IMR-90 (cell line): ENCODE measurements at regions not wholly inside any gene's neighbourhood (a gene's known extent, or its start where the extent isn't known, plus 50 kb on each side); places are given as distances from the start of the nearest gene placed in this dataset.

ENCODE experiments used
- ATAC-seq: fragments of 200-7000 bp; cut with Tn5 transposase; 2 replicates; pipeline ENCODE4 v1.9.1; 2020; ENCODE audit warnings: low read depth, mild to moderate bottlenecking, moderate library complexity
- BruUV-seq: library from RNA; stranded (reverse); fragments of 400-500 nt; replicated peaks from 2 replicates; lab custom pipeline; 2021; lab: Mats Ljungman, UMichigan
- CTCF ChIA-PET: fragments of 300-600 bp; formaldehyde crosslinking; extraction: SDS; loops from one replicate; lab custom pipeline; 2021; ENCODE audit warnings: antibody characterized with exemption; lab: Yijun Ruan, JAX
- POLR2A ChIA-PET: fragments of 300-600 bp; sonication (Branson Sonifier 250); formaldehyde crosslinking; loops from one replicate; lab custom pipeline; 2022; ENCODE audit warnings: antibody characterized with exemption; ENCODE audit not compliant: unreplicated experiment; lab: Charles Lee
- DNase-seq: peaks from one replicate; pipeline ENCODE4 v3.0.0; 2013
- H2AFZ ChIP-seq: replicated peaks from 2 replicates; pipeline ENCODE3; 2013; ENCODE audit warnings: low read length, mild to moderate bottlenecking; ENCODE audit not compliant: poor library complexity
- H2AK5ac ChIP-seq: 2 replicates; pipeline ENCODE4 v1.6.1; 2013; ENCODE audit warnings: low read depth, low read length, inconsistent platforms
- H2AK9ac ChIP-seq: replicated peaks from 2 replicates; pipeline ENCODE3; 2013; ENCODE audit warnings: mild to moderate bottlenecking, low read depth, low read length, moderate library complexity; ENCODE audit not compliant: poor library complexity
- H2BK120ac ChIP-seq: 2 replicates; pipeline ENCODE4 v1.6.1; 2013; ENCODE audit warnings: low read depth, low read length, inconsistent platforms
- H2BK15ac ChIP-seq: 3 replicates; pipeline ENCODE4 v1.6.1; 2013; ENCODE audit warnings: low read depth, low read length, inconsistent platforms
- H2BK20ac ChIP-seq: 2 replicates; pipeline ENCODE4 v1.6.1; 2013; ENCODE audit warnings: low read depth, mild to moderate bottlenecking, inconsistent platforms, low read length, moderate library complexity
- H2BK5ac ChIP-seq: 2 replicates; pipeline ENCODE4 v1.6.1; 2013; ENCODE audit warnings: mild to moderate bottlenecking, low read depth, low read length, inconsistent platforms; ENCODE audit not compliant: poor library complexity, severe bottlenecking
- H3K14ac ChIP-seq: replicated peaks from 2 replicates; pipeline ENCODE4 v1.6.1; 2013; ENCODE audit warnings: low read depth, low read length, inconsistent platforms
- H3K18ac ChIP-seq: 2 replicates; pipeline ENCODE4 v1.6.1; 2013; ENCODE audit warnings: low read depth, low read length, control low read depth
- H3K23ac ChIP-seq: 2 replicates; pipeline ENCODE4 v1.6.1; 2013; ENCODE audit warnings: low read depth, low read length, inconsistent platforms
- H3K27ac ChIP-seq: 2 replicates; pipeline ENCODE4 v1.5.1; 2013; ENCODE audit warnings: mild to moderate bottlenecking, control low read depth, low read length; ENCODE audit not compliant: insufficient read depth
- H3K27me3 ChIP-seq: 2 replicates; pipeline ENCODE4 v1.6.1; 2013; ENCODE audit warnings: low read length; ENCODE audit not compliant: control insufficient read depth, insufficient read depth
- H3K36me3 ChIP-seq: 2 replicates; pipeline ENCODE4 v1.6.1; 2013; ENCODE audit warnings: low read length, mixed read lengths; ENCODE audit not compliant: control insufficient read depth, insufficient read depth
- H3K4ac ChIP-seq: 2 replicates; pipeline ENCODE4 v1.6.1; 2013; ENCODE audit warnings: low read depth, low read length, inconsistent platforms
- H3K4me1 ChIP-seq: 2 replicates; pipeline ENCODE4 v1.6.1; 2013; ENCODE audit warnings: low read length, mixed read lengths; ENCODE audit not compliant: control insufficient read depth, insufficient read depth
- H3K4me2 ChIP-seq: 2 replicates; pipeline ENCODE4 v1.6.1; 2013; ENCODE audit warnings: low read depth, mild to moderate bottlenecking, control low read depth, low read length, moderate library complexity
- H3K4me3 ChIP-seq: 2 replicates; pipeline ENCODE4 v1.5.1; 2013; ENCODE audit warnings: low read depth, mild to moderate bottlenecking, control low read depth, low read length, moderate library complexity; ENCODE audit not compliant: insufficient read depth
- H3K56ac ChIP-seq: 2 replicates; pipeline ENCODE4 v1.6.1; 2013; ENCODE audit warnings: low read length, inconsistent platforms; ENCODE audit not compliant: insufficient read depth; ENCODE audit errors: extremely low read depth
- H3K79me1 ChIP-seq, 2 experiments: 2 replicates each; pipeline ENCODE4 v1.6.1; 2013; ENCODE audit warnings: low read length in 2 of 2, inconsistent platforms in 1 of 2, low read depth in 1 of 2
- H3K9ac ChIP-seq: 2 replicates; pipeline ENCODE4 v1.6.1; 2013; ENCODE audit warnings: low read depth, low read length, control low read depth
- H3K9me1 ChIP-seq: 2 replicates; pipeline ENCODE4 v1.6.1; 2013; ENCODE audit warnings: low read length, inconsistent platforms; ENCODE audit not compliant: insufficient read depth
- H3K9me3 ChIP-seq: 2 replicates; pipeline ENCODE4 v1.6.1; 2013; ENCODE audit warnings: low read length; ENCODE audit not compliant: control insufficient read depth, insufficient read depth
- H4K20me1 ChIP-seq: 2 replicates; pipeline ENCODE4 v1.6.1; 2013; ENCODE audit warnings: low read length, inconsistent platforms; ENCODE audit not compliant: insufficient read depth
- H4K5ac ChIP-seq: 2 replicates; pipeline ENCODE4 v1.6.1; 2013; ENCODE audit warnings: mild to moderate bottlenecking, low read depth, low read length, control low read depth
- H4K8ac ChIP-seq, 2 experiments: 2 replicates each; pipeline ENCODE4 v1.6.1; 2013; ENCODE audit warnings: low read depth in 2 of 2, low read length in 2 of 2, control low read depth in 1 of 2, inconsistent platforms in 1 of 2
- H4K91ac ChIP-seq: 2 replicates; pipeline ENCODE4 v1.6.1; 2013; ENCODE audit warnings: low read depth, low read length, inconsistent platforms; ENCODE audit not compliant: insufficient read depth
- CEBPB ChIP-seq: IDR thresholded peaks from 2 replicates; pipeline ENCODE4 v1.6.1; 2012; ENCODE audit warnings: low read depth, low read length, improper control_type of control experiment
- CHD1 ChIP-seq: IDR thresholded peaks from 2 replicates; pipeline ENCODE4 v1.6.1; 2012; ENCODE audit warnings: low read depth, low read length, improper control_type of control experiment
- FOS ChIP-seq: fragments of 150-350 bp; IDR thresholded peaks from 2 replicates; pipeline ENCODE4 v1.6.1; 2016; ENCODE audit warnings: low read depth, low read length
- MAFK ChIP-seq: IDR thresholded peaks from 2 replicates; pipeline ENCODE4 v1.6.1; 2012; ENCODE audit warnings: low read depth, low read length, improper control_type of control experiment
- WGBS, 2 experiments: methylation state at CpG; one replicate each; pipeline versions ENCODE4 v1.1.5 to v1.1.7; 2013; ENCODE audit warnings: missing lambda C conversion rate in 2 of 2; ENCODE audit not compliant: insufficient read length in 1 of 2; ENCODE audit errors: extremely low coverage in 2 of 2; 5-methylcytosine and 5-hydroxymethylcytosine counted together
- dilution Hi-C: fragments of 300-500 bp; cut with HindIII; formaldehyde crosslinking; loops from one replicate; pipeline ENCODE4 v1.14.3; 2018; ENCODE audit warnings: low sequenced_read_pairs; ENCODE audit not compliant: unreplicated experiment
- in situ Hi-C: fragments of 300-500 bp; cut with MboI; formaldehyde crosslinking; loops from 3 replicates; pipeline ENCODE4 v1.14.3; 2019; ENCODE audit warnings: low sequenced_read_pairs, inconsistent platforms, mixed read lengths
- intact Hi-C: fragments of 100-400 bp; cut with micrococcal nuclease; formaldehyde crosslinking; loops from 2 replicates; pipeline ENCODE4 v1.10.0; 2022

DNA sequence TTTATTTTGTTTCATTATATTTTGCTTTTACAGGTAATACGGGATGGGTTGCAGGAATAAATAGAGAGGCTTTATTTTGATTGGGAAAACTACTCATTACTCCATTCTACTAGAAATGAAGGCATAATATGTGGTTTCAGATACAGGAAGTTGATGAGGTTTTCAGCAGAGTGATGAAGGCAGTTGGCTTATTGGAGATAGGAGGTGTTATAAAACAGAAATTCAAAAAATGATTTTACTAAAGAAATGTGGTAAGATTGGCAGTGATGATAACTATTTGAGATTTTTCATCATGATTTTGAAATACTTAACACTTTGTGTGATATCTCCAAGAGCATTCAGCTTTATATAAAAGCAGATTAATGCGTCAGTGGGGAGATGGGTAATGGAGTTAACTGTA lies 1445.7 kb upstream of the CADM2 start:
- TF ChIP-seq CEBPB (no peak), MAFK (no peak), CHD1 (no peak), FOS (no peak)
- H3K9ac ChIP-seq = no peak overlapping the region
- ChIA-PET CTCF (no interaction called here), POLR2A (no interaction called here)
- no peak overlapping the region for H2BK20ac ChIP-seq
- no peak overlapping the region for H3K23ac ChIP-seq
- H3K79me1 ChIP-seq = no peaks in the 10 kb centered on the region
- DNase-seq (no peak), ATAC-seq (no peak)
- no peaks in the 10 kb centered on the region for H3K27me3 ChIP-seq
- no peak overlapping the region for H3K14ac ChIP-seq
- no peak overlapping the region for H2BK15ac ChIP-seq
- no peak overlapping the region for H3K27ac ChIP-seq
- H4K20me1 ChIP-seq = no peaks in the 10 kb centered on the region
- no peak overlapping the region for H3K4ac ChIP-seq
- no peak overlapping the region for H3K56ac ChIP-seq
- H2BK5ac ChIP-seq = no peak overlapping the region
- no peak overlapping the region for H3K18ac ChIP-seq
- no peak overlapping the region for H4K91ac ChIP-seq
- no CpG with 5 or more reads among the region's 2 CpGs for WGBS, 2 experiments
- no peak overlapping the region for H4K5ac ChIP-seq
- H3K36me3 ChIP-seq = no peaks in the 10 kb centered on the region
- H2AK5ac ChIP-seq = no peak overlapping the region
- H3K9me3 ChIP-seq = peaks cover 4% of the 10 kb centered on the region; the same call in 1 of the 2 replicates
- H3K9me1 ChIP-seq = no peaks in the 10 kb centered on the region
- no peaks in the 10 kb centered on the region for H3K4me1 ChIP-seq
- H2AK9ac ChIP-seq = no peak overlapping the region
- intact Hi-C loops = no loop called here
- no TSS peak for BruUV-seq
- H2BK120ac ChIP-seq = no peak overlapping the region
- no peak overlapping the region for H4K8ac ChIP-seq
- in situ Hi-C loops = no loop called here
- dilution Hi-C loops = no loop called here
- no peak overlapping the region for H3K4me3 ChIP-seq
- H3K4me2 ChIP-seq = no peak overlapping the region
- no peak overlapping the region for H2AFZ ChIP-seq
